AG08395 (cell line): ENCODE measurements at regions not wholly inside any gene's neighbourhood (a gene's known extent, or its start where the extent isn't known, plus 50 kb on each side); places are given as distances from the start of the nearest gene placed in this dataset.

ENCODE experiments used
- DNase-seq: peaks from one replicate; pipeline ENCODE4 v3.0.0; 2012; ENCODE audit warnings: mixed read lengths, low spot score

- no peak for DNase-seq
These were observed 52.2 kb downstream of the POLR1D start for GRCh38 chr13:27673911-27674310.

DNA sequence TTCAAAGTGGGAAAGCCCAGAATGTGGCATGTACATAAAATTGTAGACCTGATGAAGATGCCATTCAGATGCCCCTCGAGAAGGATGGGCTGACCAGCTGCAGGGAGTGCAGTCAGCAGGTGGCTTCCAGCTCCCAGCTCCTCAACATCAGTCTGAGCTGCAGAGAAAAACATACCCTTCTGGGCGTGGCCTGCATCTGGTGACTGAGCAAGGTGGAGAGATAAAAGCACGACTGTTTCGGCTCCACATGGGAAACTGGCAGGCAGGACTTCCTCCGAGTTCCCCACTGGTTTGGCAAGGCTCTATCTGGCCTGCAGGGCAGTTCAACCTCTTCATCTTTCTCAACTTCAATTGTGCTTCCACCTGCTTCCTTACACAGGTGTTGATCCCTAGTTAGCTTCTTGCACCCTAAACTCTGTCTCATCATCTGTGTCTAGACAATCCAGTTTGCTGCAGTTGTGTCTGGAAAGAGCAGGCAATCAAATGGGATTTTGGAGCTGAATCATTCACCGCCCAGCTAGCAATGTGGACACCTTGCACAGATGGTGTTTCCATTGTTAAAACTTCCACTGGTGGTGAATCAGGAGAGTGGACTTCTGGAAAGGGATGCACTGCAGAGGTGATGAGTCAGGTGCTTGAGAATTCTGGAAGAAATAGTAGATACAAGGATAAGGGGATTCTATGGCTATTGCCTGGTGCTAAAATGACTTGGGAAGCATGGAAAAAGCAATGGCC lies 56.8 kb downstream of the POLR1D start:
- no peak for DNase-seq

DNA sequence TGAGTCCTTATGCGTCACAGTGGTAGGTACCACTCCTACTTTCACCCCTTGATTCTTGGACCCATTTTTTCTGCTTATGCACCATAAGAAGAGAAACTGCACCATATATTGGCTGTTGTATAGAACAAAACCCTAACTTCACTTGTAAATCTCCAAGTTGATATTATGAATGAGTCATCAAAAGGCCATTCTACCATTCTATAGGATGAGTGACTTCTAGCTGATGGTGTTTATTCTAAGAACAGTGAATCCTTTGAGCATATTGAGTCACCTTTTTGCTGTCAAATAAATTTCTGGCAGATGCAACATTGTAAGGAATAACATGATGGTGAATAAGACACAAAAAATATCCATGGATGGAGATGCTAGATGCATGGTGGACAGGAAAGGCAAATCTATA lies 57.7 kb downstream of the POLR1D start:
- DNase-seq: no peak

- DNase-seq: no peak
These were observed 58.2 kb downstream of the POLR1D start for GRCh38 chr13:27679896-27680295.

DNA sequence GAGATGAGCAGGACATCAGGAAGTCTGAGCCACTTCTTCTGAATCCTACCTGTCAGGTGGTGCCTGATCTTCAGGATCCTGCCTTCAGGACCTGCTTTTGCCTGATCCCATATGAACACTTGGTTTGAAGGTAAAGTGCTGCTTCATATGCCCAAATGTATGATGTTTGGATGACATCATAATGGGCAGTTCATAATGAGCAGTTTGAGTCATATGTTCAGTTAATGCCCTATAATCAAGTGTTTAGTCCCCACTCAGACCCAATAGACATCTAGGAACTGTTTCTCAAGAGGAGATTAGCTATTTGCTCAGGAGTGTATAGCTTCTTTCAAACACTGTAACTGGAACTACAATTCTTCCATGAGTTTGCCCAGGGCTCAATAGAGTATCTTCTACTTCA lies 58.8 kb downstream of the POLR1D start:
- DNase-seq: no peak

DNA sequence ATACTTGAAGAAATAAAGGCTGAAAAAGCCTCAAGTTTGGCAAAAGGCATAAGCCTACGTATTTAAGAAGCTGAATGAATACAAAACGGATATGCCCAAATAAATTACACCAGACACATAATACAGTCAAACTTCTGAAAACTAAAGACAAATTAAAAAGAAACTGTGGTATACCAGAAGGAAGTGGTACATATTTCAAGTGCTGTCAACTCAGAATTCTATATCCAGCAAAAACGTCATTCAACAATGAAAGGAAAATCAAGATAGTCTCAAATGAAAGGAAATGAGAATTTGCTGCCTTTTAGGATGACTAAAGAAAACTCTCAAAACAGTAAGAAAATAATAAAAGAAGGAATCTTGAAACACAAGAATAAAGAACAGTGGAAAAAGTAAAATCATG lies 69.5 kb downstream of the POLR1D start:
- DNase-seq: no peak

DNA sequence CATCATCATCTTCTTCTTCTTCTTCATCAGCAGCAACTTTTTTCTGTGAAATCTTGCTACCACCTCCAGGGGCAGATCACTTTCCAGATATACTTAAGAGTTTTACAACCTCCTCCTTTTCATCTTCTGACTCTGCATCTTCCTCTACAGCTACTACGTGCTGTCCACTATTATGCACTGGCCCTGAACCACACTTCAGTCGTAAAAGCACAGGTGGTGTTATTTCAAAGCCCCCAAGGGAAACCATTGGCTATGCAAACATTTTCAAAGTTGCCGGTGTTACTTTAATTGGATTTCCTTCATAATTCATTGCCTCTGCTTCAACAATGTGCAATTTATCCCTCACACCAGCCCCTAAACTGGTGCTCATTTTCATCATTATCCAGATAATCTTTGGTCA lies 75.0 kb downstream of the POLR1D start:
- DNase-seq: no peak

- DNase-seq: no peak
These were observed 78.3 kb downstream of the POLR1D start for GRCh38 chr13:27699952-27700351.

DNA sequence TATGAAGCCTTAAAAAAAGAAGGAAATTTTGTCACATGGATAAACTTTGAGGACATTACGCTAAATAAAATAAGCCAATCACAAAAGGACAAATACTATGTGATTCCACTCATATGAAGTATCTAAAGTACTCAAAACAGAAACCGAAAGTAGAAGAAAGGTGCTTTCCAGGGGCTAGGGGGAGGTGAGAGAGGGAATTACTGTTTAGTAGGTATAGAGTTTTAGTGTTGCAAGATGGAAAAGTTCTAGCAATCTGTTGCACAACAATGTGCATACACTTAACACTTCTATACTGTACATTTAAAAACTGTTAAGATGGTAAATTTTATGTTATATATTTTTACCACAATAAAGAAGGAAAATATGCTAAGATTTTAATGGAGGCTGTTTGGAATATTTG lies 83.0 kb downstream of the POLR1D start:
- no peak for DNase-seq

- DNase-seq: no peak
These were observed 84.0 kb upstream of the GSX1 start for GRCh38 chr13:27708325-27708724.

GRCh38 chr13:27709779-27710178 lies 82.5 kb upstream of the GSX1 start:
- no peak for DNase-seq

DNA sequence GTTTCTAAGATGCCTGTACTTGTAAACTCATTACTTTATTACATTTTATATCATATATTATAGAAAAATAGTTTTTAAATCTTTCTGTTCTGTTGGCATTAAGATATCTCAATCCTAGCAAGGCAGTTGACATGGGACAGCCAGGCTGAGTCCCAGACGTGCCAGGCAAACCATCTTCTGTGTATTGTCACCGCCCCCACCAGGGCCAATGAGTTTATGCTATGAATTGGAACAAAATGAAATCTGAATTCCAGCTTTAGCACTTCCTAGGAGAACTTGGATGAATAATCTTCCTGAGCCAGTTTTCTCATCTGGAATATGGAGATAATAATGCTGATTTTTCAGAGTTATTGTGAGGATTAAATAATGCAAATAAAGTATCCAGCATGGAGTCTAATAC lies 79.9 kb upstream of the GSX1 start:
- no peak for DNase-seq

DNA sequence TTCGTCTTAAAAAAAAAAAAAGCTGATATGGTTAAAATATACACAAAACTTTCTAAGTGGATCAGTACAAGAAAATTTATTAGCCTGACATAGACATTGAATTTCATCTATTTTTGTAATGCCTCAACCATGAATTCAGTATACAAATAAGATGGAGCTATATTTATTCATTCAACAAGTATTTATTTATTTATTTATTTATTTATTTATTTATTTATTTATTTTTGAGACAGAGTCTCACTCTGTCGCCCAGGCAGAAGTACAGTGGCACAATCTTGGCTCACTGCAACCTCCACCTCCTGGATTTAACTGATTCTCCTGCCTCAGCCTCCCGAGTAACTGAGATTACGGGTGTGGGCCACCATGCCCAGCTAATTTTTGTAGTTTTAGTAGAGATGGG lies 78.5 kb upstream of the GSX1 start:
- DNase-seq: no peak

DNA sequence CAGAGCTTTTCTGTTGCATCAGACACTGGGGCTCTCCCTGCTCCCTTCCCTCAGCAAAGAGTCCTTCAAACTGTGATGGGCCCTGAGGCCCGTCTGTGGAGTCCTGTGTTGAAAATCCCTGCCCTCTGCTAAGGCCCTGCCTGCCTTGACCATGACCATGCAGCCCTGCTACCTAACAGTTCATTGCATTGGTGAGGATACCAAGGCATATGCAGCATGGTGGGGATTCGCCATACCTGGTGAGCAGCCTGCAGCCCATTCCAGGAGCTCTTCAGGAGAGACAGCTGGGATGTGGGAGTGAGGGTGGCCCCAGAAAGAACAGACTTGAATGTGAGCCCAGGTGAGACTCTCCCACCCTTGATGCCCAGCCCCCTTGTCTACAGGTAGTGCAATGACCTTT lies 70.6 kb upstream of the GSX1 start:
- DNase-seq: no peak

GRCh38 chr13:27728271-27728670 lies 64.0 kb upstream of the GSX1 start:
- DNase-seq: peak; percentile 9

DNA sequence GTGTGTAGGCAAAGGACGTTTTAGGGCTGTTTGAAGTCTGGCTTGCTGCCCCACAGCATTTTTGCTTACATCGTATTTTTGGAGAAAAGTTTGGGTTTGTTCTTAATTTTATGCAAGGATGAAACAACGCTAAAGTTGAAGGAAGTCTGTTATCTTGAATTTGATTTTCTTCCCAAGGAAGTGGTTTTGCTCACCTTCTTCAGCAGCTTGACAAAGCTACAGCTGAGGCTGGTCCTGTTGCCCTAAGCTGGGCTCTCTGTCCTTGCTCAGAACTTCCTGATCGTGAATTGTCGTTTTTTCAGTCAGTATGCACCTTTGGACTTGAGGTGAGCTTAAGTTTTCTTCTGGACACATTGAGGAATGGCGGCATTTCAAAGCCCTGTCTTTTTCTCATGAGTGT lies 62.1 kb upstream of the GSX1 start:
- no peak for DNase-seq
